ENCODE measurements at regions not wholly inside any gene's neighbourhood (a gene's known extent, or its start where the extent isn't known, plus 50 kb on each side); places are given as distances from the start of the nearest gene placed in this dataset.
"Not testable (repeated sequence)": the region's sequence is repeated elsewhere in the genome, so short reads cannot be mapped to it uniquely, and the experiment has no call there.

DNA sequence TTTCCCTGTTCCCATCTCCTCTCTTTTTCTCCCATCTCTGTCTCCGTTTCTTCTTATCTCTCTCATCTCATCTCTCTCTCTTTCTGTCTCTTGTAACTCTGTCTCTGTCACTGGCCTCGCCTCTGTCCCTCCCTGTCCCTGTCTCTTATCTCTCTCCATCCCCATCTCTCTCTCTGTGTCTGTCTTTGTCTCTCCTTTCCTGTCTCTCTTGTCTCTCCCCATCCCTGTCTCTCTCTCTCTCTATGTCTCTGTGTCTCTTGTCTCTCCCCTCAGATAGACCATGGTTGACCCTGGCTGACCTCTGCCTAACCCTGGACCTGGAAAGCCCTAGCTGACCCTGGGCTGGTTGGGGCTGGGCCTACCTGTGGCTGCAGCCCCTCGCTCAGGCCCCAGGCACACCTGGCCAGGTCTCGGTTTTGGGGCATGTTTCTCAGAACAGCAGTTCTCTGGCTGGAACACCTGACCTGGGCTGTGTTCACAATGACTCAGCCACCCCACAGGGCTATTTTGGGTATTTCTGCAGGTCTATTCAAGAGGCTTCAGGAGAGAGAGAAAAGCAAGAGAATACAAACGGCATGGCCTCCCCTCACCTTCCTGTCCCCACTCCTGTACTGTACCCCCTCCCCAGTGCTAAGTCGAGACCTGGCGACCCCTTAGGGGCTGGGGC lies 174.4 kb downstream of the TMEM121 start:
- no peaks in the 10 kb centered on the region for H3K4me1 ChIP-seq
- intact Hi-C loops (cut with DNase I) = no loop called here
- DNase-seq (no peak), ATAC-seq (no peak)
- TF ChIP-seq, protein P1, sequence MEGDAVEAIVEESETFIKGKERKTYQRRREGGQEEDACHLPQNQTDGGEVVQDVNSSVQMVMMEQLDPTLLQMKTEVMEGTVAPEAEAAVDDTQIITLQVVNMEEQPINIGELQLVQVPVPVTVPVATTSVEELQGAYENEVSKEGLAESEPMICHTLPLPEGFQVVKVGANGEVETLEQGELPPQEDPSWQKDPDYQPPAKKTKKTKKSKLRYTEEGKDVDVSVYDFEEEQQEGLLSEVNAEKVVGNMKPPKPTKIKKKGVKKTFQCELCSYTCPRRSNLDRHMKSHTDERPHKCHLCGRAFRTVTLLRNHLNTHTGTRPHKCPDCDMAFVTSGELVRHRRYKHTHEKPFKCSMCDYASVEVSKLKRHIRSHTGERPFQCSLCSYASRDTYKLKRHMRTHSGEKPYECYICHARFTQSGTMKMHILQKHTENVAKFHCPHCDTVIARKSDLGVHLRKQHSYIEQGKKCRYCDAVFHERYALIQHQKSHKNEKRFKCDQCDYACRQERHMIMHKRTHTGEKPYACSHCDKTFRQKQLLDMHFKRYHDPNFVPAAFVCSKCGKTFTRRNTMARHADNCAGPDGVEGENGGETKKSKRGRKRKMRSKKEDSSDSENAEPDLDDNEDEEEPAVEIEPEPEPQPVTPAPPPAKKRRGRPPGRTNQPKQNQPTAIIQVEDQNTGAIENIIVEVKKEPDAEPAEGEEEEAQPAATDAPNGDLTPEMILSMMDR (IDR thresholded peaks at IDR 0.05) = no peak
- H3K4me3 ChIP-seq = no peak overlapping the region
- H3K36me3 ChIP-seq (ENCODE audit: insufficient read depth in 1 of 2, low read depth in 1 of 2) = no peaks in the 10 kb centered on the region
- WGBS, 3 donors = 63 to 79% (median 76%) methylated on average over 6 to 7 of the region's 7 CpGs
- H3K9me3 ChIP-seq = no peaks in the 10 kb centered on the region
- no peak overlapping the region for H3K27ac ChIP-seq
- peaks cover 0 to 3% (median 0%) of the 10 kb centered on the region in 3 donors for H3K27me3 ChIP-seq (ENCODE audit: insufficient read depth in 3 of 3, low read length in 2 of 3)

DNA sequence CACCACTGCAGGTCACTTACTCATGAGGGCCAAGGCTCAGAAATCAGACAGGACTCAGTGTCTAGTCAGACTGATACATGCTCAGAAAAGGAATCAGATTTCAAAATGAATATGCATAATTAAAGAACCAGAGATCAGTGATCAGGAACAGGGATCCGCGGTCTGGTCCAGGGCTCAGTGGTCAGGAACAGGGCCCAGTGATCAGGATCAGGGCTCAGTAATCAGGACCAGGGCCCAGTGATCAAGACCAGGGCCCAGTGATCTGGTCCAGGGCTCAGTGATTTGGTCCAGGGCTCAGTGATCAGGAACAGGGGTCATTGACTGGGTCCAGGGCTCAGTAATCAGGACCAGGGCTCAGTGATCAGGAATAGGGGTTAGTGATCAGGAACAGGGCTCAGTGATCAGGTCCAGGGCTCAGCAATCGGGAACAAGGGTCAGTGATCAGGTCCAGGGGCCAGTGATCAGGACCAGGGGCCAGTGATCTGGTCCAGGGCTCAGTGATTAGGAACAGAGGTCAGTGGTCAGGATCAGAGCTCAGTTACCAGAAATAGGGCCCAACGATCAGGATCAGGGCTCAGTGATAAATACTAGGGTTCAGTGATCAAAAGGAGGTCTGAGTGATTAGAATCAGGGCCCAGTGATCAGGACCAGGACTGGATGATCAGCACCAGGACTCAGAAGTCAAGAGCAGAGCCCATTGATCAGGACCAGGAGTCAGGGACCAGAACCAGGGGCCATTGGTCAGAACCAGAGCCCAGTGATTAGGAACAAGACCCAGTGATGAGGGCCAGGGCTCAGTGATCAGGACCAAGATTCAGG lies 175.3 kb downstream of the TMEM121 start:
- H3K4me3 ChIP-seq = no peak overlapping the region
- intact Hi-C loops (cut with DNase I) = no loop called here
- DNase-seq (no peak), ATAC-seq (no peak)
- WGBS, 3 donors = 44 to 64% (median 52%) methylated on average over 4 of the region's 4 CpGs
- TF ChIP-seq, protein P1 (IDR thresholded peaks at IDR 0.05) = no peak
- no peaks in the 10 kb centered on the region for H3K4me1 ChIP-seq
- H3K27me3 ChIP-seq (ENCODE audit: insufficient read depth in 3 of 3, low read length in 2 of 3) = peaks cover 0 to 3% (median 0%) of the 10 kb centered on the region in 3 donors
- no peaks in the 10 kb centered on the region for H3K9me3 ChIP-seq
- no peaks in the 10 kb centered on the region for H3K36me3 ChIP-seq (ENCODE audit: insufficient read depth in 1 of 2, low read depth in 1 of 2)
- no peak overlapping the region for H3K27ac ChIP-seq

DNA sequence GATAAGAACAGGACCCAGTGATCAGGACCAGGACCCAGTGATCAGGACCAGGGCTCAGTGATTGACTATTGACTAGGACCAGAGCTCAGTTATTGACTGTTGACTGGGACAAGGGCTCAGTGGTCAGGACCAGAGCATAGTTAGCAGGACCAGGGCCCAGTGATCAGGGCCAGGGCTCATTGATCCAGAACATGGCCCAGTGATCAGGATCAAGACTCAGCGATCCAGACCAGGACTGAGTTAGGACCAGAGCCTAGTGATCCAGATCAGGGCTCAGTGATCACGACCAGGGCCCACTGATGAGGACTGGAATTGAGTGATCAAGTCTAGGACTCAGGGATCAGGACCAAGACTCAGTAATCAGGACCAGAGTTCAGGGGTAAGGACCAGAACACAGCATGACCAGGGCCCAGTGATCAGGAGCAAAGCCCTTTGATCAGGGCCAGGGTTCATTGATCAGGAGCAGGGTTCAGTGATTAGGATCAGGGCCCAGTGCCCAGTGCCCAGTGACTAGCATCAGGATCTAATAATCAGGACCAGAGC lies 176.0 kb downstream of the TMEM121 start:
- intact Hi-C loops (cut with DNase I) = no loop called here
- H3K4me1 ChIP-seq = no peaks in the 10 kb centered on the region
- TF ChIP-seq, protein P1 (IDR thresholded peaks at IDR 0.05) = no peak
- 62 to 67% (median 63%) methylated on average over 2 of the region's 2 CpGs for WGBS, 3 donors
- DNase-seq = no peak
- no peak overlapping the region for H3K27ac ChIP-seq
- H3K27me3 ChIP-seq (ENCODE audit: insufficient read depth in 3 of 3, low read length in 2 of 3) = peaks cover 0 to 3% (median 0%) of the 10 kb centered on the region in 3 donors
- H3K36me3 ChIP-seq (ENCODE audit: insufficient read depth in 1 of 2, low read depth in 1 of 2) = no peaks in the 10 kb centered on the region
- H3K9me3 ChIP-seq = no peaks in the 10 kb centered on the region
- no peak overlapping the region for H3K4me3 ChIP-seq
- ATAC-seq = no peak

DNA sequence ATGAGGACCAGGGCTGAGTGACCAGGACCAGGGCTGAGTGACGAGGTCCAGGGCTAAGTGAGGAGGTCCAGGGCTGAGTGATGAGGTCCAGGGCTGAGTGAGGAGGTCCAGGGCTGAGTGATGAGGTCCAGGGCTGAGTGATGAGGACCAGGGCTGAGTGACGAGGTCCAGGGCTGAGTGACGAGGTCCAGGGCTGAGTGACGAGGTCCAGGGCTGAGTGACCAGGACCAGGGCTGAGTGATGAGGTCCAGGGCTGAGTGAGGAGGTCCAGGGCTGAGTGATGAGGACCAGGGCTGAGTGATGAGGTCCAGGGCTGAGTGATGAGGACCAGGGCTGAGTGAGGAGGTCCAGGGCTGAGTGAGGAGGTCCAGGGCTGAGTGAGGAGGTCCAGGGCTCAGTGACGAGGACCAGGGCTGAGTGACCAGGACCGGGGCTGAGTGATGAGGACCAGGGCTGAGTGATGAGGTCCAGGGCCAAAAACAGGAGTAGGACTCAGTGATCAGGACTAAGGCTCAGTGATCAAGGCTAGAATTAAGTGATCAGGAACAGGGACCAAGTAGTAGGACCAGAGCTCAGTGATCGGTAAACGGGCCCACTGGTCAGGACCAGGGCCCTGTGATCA lies 176.8 kb downstream of the TMEM121 start:
- H3K4me1 ChIP-seq; H3K9me3 ChIP-seq; H3K27ac ChIP-seq; DNase-seq; H3K36me3 ChIP-seq (ENCODE audit: insufficient read depth in 1 of 2, low read depth in 1 of 2); ATAC-seq; H3K27me3 ChIP-seq (ENCODE audit: insufficient read depth in 3 of 3, low read length in 2 of 3); intact Hi-C loops (cut with DNase I); H3K4me3 ChIP-seq: not testable (repeated sequence)
- 31 to 60% (median 52%) methylated on average over 6 to 7 of the region's 8 CpGs for WGBS, 3 donors

DNA sequence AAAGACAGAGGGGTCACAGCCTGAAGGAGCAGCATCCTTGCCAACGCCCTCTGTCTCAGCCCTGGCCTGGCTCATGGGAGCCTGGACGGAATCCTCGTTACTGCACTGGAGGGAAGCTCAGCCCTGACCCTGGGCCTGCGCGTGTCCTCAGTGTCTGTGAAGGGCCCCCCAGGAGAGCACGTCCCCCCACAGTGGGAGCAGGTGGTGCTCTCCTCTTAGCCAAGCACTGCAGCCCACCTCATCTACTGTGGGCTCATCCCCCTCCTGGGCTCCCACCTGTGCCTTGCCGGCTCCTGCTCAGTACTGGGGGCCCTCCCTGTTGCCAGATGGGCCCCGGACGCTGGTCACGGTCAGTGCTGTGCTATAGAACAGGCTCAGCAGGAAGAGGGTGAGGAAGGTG lies 177.7 kb downstream of the TMEM121 start:
- H3K27ac ChIP-seq; H3K4me1 ChIP-seq; intact Hi-C loops (cut with DNase I); DNase-seq; H3K36me3 ChIP-seq (ENCODE audit: insufficient read depth in 1 of 2, low read depth in 1 of 2); H3K27me3 ChIP-seq (ENCODE audit: insufficient read depth in 3 of 3, low read length in 2 of 3); ATAC-seq; H3K9me3 ChIP-seq; H3K4me3 ChIP-seq: not testable (repeated sequence)
- WGBS, 3 donors = 87 to 88% (median 88%) methylated on average over 3 to 8 of the region's 10 CpGs

DNA sequence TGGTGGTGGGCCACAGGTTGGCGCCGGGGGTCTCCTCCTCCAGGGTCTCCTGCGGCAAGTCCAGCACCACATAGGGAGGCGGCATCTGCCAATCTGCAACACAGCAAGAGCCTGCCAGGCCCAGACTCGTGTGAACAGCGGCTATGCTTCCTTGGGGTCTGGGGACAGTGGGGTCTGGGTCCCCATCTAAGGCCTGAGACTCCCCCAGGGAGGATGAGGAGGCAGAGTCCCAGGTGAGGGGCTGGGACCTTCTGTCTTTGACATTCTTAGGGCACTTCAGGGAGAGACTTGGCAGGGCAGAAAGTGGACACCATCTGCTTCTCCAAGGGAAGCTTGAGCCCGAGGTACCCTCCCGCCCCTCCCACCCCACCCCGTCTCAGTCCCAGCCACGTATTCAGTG lies 178.1 kb downstream of the TMEM121 start:
- H3K27ac ChIP-seq; H3K4me1 ChIP-seq; ATAC-seq; DNase-seq; H3K9me3 ChIP-seq; H3K4me3 ChIP-seq; H3K36me3 ChIP-seq (ENCODE audit: insufficient read depth in 1 of 2, low read depth in 1 of 2); H3K27me3 ChIP-seq (ENCODE audit: insufficient read depth in 3 of 3, low read length in 2 of 3); intact Hi-C loops (cut with DNase I): not testable (repeated sequence)
- 67 to 86% (median 73%) methylated on average over 2 to 4 of the region's 10 CpGs for WGBS, 3 donors

DNA sequence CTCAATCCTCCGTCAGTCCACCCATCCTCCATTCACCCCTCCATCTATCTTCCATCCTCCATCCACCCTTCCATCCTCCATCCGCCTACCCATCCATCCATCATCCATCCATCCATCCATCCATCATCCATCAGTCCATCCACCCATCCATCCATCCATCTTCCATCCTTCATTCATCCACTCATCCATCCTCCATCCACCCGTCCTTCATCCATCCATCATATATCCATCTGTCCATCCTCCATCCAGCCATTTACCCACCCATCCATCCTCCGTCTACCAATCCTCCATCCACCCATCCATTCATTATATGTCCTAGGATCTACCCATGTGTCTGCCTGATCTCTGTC lies 179.1 kb downstream of the TMEM121 start:
- not testable (repeated sequence) for H3K27ac ChIP-seq; ATAC-seq; DNase-seq; H3K36me3 ChIP-seq (ENCODE audit: insufficient read depth in 1 of 2, low read depth in 1 of 2); H3K27me3 ChIP-seq (ENCODE audit: insufficient read depth in 3 of 3, low read length in 2 of 3); H3K4me1 ChIP-seq; H3K4me3 ChIP-seq; H3K9me3 ChIP-seq
- intact Hi-C loops (cut with DNase I) = loop anchor here (5.0 kb wide), 1 partner anchor 118 kb away; no protein-coding TSS in a partner anchor
- 76 to 91% (median 78%) methylated on average over 4 of the region's 4 CpGs for WGBS, 3 donors
